HG02943 (cell line): ENCODE measurements at regions not wholly inside any gene's neighbourhood (a gene's known extent, or its start where the extent isn't known, plus 50 kb on each side); places are given as distances from the start of the nearest gene placed in this dataset.

Source experiments
- ATAC-seq: cut with Tn5 transposase; IDR thresholded peaks from one replicate; pipeline ENCODE4 v1.9.1; 2021; ENCODE audit warnings: mild to moderate bottlenecking, low read depth, moderate library complexity; ENCODE audit not compliant: unreplicated experiment

- no peak for ATAC-seq
Observed at GRCh38 chr13:53612200-53612599, 583.6 kb downstream of the OLFM4 start.

- no peak for ATAC-seq
Observed at GRCh38 chr13:53622456-53622855, 593.8 kb downstream of the OLFM4 start.

- no peak for ATAC-seq
Observed at GRCh38 chr13:53623146-53623545, 594.5 kb downstream of the OLFM4 start.

GRCh38 chr13:53631511-53631910, 602.9 kb downstream of the OLFM4 start:
- no peak for ATAC-seq

GRCh38 chr13:53638040-53638439, 609.4 kb downstream of the OLFM4 start:
- no peak for ATAC-seq

GRCh38 chr13:53642306-53642705, 613.7 kb downstream of the OLFM4 start:
- ATAC-seq: no peak

GRCh38 chr13:53648673-53649072, 620.1 kb downstream of the OLFM4 start:
- no peak for ATAC-seq

GRCh38 chr13:53672005-53672404, 643.4 kb downstream of the OLFM4 start:
- ATAC-seq: no peak

- ATAC-seq: no peak
Observed at GRCh38 chr13:53683146-53683545, 654.5 kb downstream of the OLFM4 start.

- no peak for ATAC-seq
Observed at GRCh38 chr13:53683608-53684007, 655.0 kb downstream of the OLFM4 start.

- ATAC-seq: no peak
Observed at GRCh38 chr13:53691417-53691816, 662.8 kb downstream of the OLFM4 start.

- no peak for ATAC-seq
Observed at GRCh38 chr13:53694814-53695532, 666.4 kb downstream of the OLFM4 start.

- ATAC-seq: no peak
Observed at GRCh38 chr13:53703371-53704080, 674.9 kb downstream of the OLFM4 start.

GRCh38 chr13:53719281-53719680, 690.7 kb downstream of the OLFM4 start:
- no peak for ATAC-seq

GRCh38 chr13:53732664-53733063, 704.1 kb downstream of the OLFM4 start:
- no peak for ATAC-seq

- ATAC-seq: no peak
Observed at GRCh38 chr13:53743906-53744305, 715.3 kb downstream of the OLFM4 start.

GRCh38 chr13:53747825-53748224, 719.2 kb downstream of the OLFM4 start:
- ATAC-seq: no peak

GRCh38 chr13:53749306-53749705, 720.7 kb downstream of the OLFM4 start:
- ATAC-seq: no peak

- ATAC-seq: no peak
Observed at GRCh38 chr13:53759016-53759415, 730.4 kb downstream of the OLFM4 start.

GRCh38 chr13:53775807-53776206, 747.2 kb downstream of the OLFM4 start:
- no peak for ATAC-seq

- no peak for ATAC-seq
Observed at GRCh38 chr13:53778937-53779336, 750.3 kb downstream of the OLFM4 start.

GRCh38 chr13:53781941-53782340, 753.3 kb downstream of the OLFM4 start:
- no peak for ATAC-seq
